HG03439 (cell line): ENCODE measurements at regions not wholly inside any gene's neighbourhood (a gene's known extent, or its start where the extent isn't known, plus 50 kb on each side); places are given as distances from the start of the nearest gene placed in this dataset.

Experiments
- ATAC-seq: cut with Tn5 transposase; IDR thresholded peaks from one replicate; pipeline ENCODE4 v1.9.1; 2021; ENCODE audit warnings: mild to moderate bottlenecking, moderate library complexity; ENCODE audit not compliant: unreplicated experiment

GRCh38 chr3:148203297-148204010 is 494.2 kb upstream of the AGTR1 start:
- no peak for ATAC-seq

GRCh38 chr3:148204131-148204530 is 493.6 kb upstream of the AGTR1 start:
- no peak for ATAC-seq

GRCh38 chr3:148205977-148206376 is 491.7 kb upstream of the AGTR1 start:
- no peak for ATAC-seq

- no peak for ATAC-seq
Observed at GRCh38 chr3:148206446-148206845, 491.3 kb upstream of the AGTR1 start.

- no peak for ATAC-seq
Observed at GRCh38 chr3:148208975-148209374, 488.7 kb upstream of the AGTR1 start.

GRCh38 chr3:148211725-148212124 is 486.0 kb upstream of the AGTR1 start:
- no peak for ATAC-seq

- ATAC-seq: no peak
Observed at GRCh38 chr3:148214705-148215104, 483.0 kb upstream of the AGTR1 start.

GRCh38 chr3:148217317-148217716 is 480.4 kb upstream of the AGTR1 start:
- no peak for ATAC-seq

GRCh38 chr3:148218222-148218621 is 479.5 kb upstream of the AGTR1 start:
- no peak for ATAC-seq

GRCh38 chr3:148219999-148220398 is 477.7 kb upstream of the AGTR1 start:
- ATAC-seq: no peak

GRCh38 chr3:148221303-148221702 is 476.4 kb upstream of the AGTR1 start:
- no peak for ATAC-seq

GRCh38 chr3:148223266-148223665 is 474.4 kb upstream of the AGTR1 start:
- no peak for ATAC-seq

- ATAC-seq: no peak
Observed at GRCh38 chr3:148226246-148226645, 471.5 kb upstream of the AGTR1 start.

GRCh38 chr3:148227534-148227933 is 470.2 kb upstream of the AGTR1 start:
- no peak for ATAC-seq

- ATAC-seq: no peak
Observed at GRCh38 chr3:148229107-148229506, 468.6 kb upstream of the AGTR1 start.

- ATAC-seq: no peak
Observed at GRCh38 chr3:148230473-148230872, 467.2 kb upstream of the AGTR1 start.

GRCh38 chr3:148232389-148232788 is 465.3 kb upstream of the AGTR1 start:
- ATAC-seq: no peak

- no peak for ATAC-seq
Observed at GRCh38 chr3:148233403-148233802, 464.3 kb upstream of the AGTR1 start.

- no peak for ATAC-seq
Observed at GRCh38 chr3:148234536-148234935, 463.2 kb upstream of the AGTR1 start.

- ATAC-seq: no peak
Observed at GRCh38 chr3:148235566-148235965, 462.1 kb upstream of the AGTR1 start.

- ATAC-seq: no peak
Observed at GRCh38 chr3:148238421-148238821, 459.3 kb upstream of the AGTR1 start.

GRCh38 chr3:148240351-148240750 is 457.4 kb upstream of the AGTR1 start:
- no peak for ATAC-seq

- no peak for ATAC-seq
Observed at GRCh38 chr3:148243609-148244008, 454.1 kb upstream of the AGTR1 start.
